HG02623 (cell line): ENCODE measurements at regions not wholly inside any gene's neighbourhood (a gene's known extent, or its start where the extent isn't known, plus 50 kb on each side); places are given as distances from the start of the nearest gene placed in this dataset.

ENCODE experiments used
- ATAC-seq: cut with Tn5 transposase; IDR thresholded peaks from one replicate; pipeline ENCODE4 v1.9.1; 2021; ENCODE audit warnings: moderate library complexity; ENCODE audit not compliant: unreplicated experiment

- ATAC-seq: no peak
These were observed 435.0 kb upstream of the C2CD4B start for GRCh38 chr15:62599791-62600777.

DNA sequence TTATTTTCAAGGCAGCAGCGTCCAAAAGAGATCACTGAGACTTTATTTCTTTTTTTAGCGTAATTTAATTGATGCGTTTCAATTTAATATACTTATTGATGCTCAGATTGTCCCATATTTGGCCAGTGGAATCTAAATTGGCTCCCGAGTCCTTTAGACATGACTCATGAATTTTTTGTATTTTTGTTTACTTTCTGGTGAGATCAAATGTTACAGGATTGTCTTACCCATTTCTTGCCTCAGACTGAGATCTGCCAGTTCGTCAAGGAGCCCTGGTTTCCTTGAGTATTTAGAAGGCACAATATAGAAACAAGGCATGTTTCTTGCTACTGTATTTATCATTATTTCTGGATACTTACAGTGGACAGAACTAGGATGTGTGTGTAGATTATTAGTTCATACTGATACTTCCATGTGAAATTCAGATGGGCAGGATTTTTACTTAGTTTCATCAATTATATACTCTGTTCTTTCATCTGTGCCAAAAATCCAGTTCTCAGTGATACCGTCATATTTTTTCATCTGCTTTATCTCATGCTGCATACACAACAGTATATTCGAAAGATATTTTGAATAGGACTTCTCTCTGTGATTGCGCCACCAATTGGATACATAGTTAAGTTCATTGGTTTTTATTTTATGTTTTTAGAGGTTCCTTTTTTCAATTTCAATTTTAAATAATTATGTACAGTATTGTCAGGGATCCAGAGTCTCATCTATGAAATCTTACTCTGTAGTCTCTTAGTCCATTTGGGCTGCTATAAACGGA is 436.9 kb upstream of the C2CD4B start:
- no peak for ATAC-seq

- ATAC-seq: no peak
These were observed 438.7 kb upstream of the C2CD4B start for GRCh38 chr15:62603742-62604141.

- ATAC-seq: no peak
These were observed 437.3 kb upstream of the TPM1 start for GRCh38 chr15:62605282-62605681.

DNA sequence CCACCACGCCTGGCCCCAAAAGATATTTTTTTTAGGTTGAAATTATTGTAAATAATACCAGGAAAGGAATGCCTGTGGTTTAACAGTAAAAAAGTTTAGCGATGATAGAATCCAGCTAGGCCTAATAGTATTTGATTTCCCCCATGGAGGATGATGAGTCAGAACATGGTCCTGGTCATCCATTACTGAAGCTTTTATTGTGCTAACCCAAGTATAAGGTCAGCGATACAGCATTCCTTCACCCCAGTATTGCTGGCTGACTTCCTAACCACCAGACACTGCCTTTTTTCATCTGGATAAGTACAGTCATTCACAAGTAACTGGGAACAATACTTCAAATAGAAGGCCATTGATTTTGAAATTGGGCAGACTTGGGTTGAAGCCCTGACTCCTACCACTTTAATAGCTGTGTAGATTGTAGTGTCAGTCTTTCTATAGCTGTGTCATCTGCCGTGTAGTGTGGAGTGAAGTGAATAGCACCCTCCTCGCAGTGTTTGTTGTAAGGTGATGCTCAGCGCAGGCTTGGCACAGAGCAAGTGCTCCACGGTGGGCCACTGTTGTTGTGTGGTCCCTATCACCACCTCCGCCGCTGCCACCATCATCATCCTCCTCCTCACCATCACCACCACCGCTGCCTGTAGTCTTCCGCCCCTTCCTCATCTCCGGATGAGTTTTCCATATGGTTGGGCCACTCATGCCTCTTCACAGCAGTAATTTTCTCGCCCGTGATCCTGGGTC is 436.0 kb upstream of the TPM1 start:
- no peak for ATAC-seq

DNA sequence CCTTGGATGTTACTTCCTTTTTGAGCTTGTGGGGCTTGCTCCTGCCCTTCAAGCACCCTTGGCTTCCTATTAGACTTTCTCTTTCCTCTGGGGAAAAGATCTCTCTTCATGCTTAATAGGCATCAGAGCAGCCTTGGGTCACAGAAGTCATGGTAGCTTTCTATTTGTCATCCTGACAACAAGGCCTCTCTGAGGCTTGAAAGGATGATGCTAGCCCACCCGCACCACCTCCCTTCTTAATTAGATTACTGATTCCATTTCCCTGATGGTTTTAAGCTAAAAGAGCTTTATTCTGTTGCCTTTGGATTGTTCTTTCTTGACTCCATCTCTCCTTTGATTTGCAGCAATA is 435.5 kb upstream of the TPM1 start:
- ATAC-seq: no peak

DNA sequence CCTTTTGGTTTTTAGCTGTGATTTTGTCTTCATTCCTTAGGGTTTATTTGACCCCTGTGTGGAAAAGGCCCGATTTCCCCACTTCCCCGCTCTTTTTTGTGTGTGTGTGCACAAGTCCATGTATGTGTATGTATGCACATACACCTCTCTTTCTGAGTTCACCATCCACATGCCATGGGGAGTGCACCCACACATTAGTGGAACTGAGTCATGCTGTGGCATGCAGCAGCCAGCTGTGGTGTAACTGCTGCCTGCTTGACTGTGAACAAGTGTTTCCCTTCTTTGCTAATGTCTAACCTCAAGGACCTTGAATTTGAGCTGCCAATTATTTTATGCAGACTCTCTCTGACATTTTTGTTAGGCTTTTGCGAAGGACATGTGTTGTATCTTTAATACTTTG is 434.9 kb upstream of the TPM1 start:
- ATAC-seq: no peak

DNA sequence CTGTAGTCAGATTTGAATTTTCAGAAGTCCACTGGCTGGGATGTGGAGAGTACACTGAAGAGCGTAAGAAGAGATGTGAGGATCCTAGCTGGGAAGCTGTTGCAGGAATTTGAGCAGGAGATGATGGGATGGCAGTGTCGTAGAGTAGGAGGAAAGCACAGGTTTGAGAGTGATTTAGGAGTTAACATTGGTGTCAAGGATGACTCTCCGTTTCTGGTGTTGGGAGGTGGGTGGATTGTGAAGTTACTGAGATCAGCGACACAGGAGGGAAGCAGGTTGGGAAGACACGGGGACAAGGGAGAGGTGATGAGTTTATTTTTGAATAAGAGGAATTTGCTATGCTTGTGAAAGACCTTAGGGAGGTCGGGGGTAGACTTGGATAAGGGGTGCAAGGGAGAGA is 434.2 kb upstream of the TPM1 start:
- ATAC-seq: no peak

DNA sequence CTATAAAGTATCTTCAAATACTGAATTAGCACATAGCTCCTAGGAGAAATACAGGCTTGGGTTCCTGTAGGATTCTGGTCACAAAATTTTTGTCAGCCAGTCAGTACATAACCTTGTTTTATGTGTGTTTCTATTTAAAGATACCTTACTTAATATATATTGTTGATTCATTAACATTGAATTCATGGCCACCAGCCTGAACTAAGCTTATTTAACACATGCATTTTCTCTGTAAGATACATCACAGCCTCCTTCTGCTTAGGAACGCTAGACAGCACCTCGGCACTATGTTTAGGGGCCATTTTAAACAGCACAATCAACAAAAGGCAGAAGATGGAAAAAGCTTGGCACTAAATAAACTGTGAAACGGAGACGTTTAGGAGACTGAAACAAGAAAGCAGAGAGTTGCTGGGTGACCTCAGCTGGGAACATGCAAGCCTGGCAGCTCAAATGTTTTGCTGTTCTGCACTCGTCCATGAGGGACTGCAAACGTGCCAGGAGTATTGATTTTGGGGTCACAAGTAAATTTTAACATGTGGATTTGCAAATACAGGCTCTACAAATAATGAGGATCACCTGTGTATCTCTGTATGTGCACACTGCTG is 432.2 kb upstream of the TPM1 start:
- ATAC-seq: no peak

GRCh38 chr15:62611002-62611401 is 431.5 kb upstream of the TPM1 start:
- no peak for ATAC-seq

GRCh38 chr15:62612183-62612733 is 430.3 kb upstream of the TPM1 start:
- no peak for ATAC-seq

DNA sequence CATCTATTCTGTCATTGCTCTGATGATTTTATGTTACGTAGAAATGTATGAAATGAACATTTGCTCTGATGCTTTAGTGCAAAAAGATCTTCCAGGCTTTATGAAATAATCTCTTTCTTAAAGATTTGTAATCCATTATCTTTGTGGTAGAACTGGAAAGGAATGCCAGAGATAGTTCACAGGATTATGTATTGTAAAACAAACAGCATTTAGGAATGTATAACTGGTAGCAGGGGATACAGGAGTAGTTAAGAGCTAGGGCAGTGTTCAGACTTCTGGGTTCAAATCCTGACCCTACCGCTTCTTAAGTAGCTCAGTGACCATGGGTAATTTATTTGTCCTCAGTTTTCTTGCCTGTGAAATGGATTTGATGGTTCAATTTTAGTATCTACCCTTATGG is 429.8 kb upstream of the TPM1 start:
- ATAC-seq: no peak

GRCh38 chr15:62616746-62617145 is 425.8 kb upstream of the TPM1 start:
- ATAC-seq: no peak

DNA sequence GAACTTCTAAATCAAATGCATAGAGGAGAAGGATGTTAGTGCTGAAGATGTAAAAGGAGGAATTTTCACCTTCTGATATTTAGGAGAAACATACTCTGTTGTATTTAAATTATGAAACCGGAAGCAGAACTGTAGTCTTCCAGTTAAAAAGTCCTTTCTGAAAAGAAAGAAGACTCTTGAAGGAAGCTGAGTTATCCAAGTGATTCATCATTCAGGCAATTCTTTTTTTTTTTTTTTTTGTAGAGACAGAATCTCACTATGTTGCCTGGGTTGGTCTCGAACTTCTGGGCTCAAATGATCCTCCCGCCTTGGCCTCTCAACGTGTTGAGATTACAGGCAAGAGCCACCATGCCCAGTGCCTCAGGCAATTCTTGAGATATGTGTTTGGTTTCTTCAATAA is 424.8 kb upstream of the TPM1 start:
- no peak for ATAC-seq

DNA sequence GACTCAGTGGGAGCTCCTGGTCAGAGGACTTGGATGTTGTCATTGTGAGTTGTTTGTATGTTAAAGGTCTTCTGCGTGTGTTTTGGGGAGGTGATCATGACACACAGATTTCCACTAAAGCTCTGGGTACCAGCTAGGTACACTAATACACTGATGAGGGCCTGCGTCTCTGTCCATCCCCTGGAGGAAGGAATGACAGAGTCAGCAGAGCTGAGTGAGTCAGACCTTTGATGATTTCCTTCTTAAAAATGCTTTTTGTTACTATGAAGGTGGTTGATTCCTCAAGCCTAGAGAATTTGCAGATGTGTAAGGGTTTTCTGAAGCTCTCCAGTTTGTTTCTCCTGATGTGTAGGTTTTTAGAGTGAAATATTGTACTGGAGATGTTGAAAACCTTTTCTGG is 424.1 kb upstream of the TPM1 start:
- no peak for ATAC-seq

DNA sequence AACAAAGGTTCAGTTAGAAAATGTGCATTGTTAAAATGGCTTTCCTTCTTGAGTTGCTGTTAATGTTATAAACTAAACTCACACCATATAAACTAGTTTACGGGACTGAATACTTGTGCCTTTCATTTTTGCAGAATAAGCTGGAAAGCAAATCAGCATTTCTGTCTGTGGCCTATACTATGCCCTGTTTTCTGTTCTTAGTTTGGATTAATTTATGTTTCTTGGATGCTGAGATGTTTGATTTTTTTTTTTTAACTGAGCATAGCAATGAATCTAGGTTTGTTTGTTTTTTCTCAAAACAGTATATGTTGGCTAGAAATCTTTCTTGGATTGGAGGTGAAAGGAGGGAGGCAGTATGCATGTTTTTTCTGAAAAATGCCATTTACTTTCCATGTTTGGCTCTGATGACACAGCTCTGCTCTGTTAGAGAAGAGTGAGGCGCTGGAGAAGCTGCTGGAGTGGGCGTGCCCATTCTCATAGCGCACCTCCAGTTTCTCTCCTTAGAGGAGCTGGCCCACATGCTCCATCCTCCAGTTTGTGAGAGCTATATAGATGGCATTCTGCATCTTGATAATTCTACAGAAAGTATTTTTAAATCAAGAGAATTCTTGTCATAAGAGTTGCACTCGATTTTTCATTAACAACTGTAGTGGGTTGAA is 423.6 kb upstream of the TPM1 start:
- no peak for ATAC-seq

DNA sequence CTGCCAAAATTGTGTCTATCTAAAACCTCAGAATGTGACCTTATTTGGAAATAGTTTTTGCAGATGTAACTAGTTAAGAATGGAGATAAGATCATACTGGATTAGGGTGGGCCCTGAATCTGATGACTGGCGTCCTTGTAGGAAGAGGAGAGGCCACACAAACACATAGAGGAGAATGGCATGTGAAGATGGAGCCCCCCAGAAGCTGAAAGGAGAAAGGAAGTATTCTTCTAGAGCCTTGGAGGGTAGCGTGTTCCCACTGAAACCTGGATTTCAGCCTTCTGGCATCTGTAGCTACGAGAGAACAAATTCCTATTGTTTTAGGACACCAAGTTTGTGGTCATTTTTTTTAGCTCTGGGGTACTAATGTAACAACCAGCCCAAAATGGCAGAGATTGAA is 423.0 kb upstream of the TPM1 start:
- ATAC-seq: no peak

DNA sequence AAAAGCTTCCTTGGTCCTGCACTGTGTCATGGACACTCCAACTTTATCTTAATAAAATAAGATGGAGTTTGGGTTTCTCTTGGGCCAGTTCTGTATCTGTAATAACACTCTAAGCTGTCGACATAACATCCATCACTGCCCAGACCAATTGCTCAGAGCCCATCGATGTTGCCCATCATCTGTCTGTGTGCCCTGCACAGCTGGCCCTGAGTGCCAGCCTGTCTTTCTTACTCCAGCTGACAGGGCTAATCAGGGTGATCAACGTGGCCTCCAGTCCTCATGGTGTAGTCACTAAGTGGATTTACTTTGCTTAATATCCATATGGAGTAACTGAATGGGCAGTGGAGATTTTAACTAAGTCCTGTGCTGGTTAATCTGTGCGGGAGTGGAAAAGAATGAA is 419.8 kb upstream of the TPM1 start:
- ATAC-seq: no peak

GRCh38 chr15:62624547-62625378 is 417.8 kb upstream of the TPM1 start:
- ATAC-seq: no peak
